GM23338 (cell line): ENCODE measurements at regions not wholly inside any gene's neighbourhood (a gene's known extent, or its start where the extent isn't known, plus 50 kb on each side); places are given as distances from the start of the nearest gene placed in this dataset.

Source experiments
- ATAC-seq: fragments of 200-7000 bp; cut with Tn5 transposase; 3 replicates; pipeline ENCODE4 v1.9.1; 2020
- DNase-seq: peaks from one replicate; pipeline ENCODE4 v3.0.0-alpha.2; 2015; ENCODE audit warnings: low spot score
- H2AFZ ChIP-seq: fragments of 200-600 bp; sonication (generic); 2 replicates; pipeline ENCODE4 v1.8.0; 2016; ENCODE audit warnings: antibody characterized with exemption, mild to moderate bottlenecking, moderate library complexity
- H3F3A ChIP-seq: fragments of 200-600 bp; sonication (generic); replicated peaks from 2 replicates; pipeline ENCODE4 v1.8.0; 2017; ENCODE audit warnings: antibody characterized with exemption, mixed run types, low read depth
- H3K27ac ChIP-seq: fragments of 200-600 bp; sonication (generic); 2 replicates; pipeline ENCODE4 v1.6.1; 2016; ENCODE audit warnings: low read depth
- H3K27me3 ChIP-seq: fragments of 200-600 bp; sonication (generic); 2 replicates; pipeline ENCODE4 v1.8.0; 2016; ENCODE audit warnings: mild to moderate bottlenecking, mixed run types, moderate library complexity; ENCODE audit not compliant: insufficient read depth
- H3K36me3 ChIP-seq: fragments of 200-600 bp; sonication (generic); 2 replicates; pipeline ENCODE4 v1.8.0; 2016; ENCODE audit warnings: mild to moderate bottlenecking; ENCODE audit not compliant: insufficient read depth
- H3K4me1 ChIP-seq: fragments of 200-600 bp; sonication (generic); 2 replicates; pipeline ENCODE4 v1.8.0; 2016; ENCODE audit warnings: mild to moderate bottlenecking, moderate library complexity; ENCODE audit not compliant: insufficient read depth
- H3K4me2 ChIP-seq: fragments of 200-600 bp; sonication (generic); 2 replicates; pipeline ENCODE4 v1.7.1; 2017; ENCODE audit warnings: mixed run types
- H3K4me3 ChIP-seq: fragments of 200-600 bp; sonication (generic); 2 replicates; pipeline ENCODE4 v1.6.1; 2016; ENCODE audit warnings: mixed run types
- H3K79me2 ChIP-seq: fragments of 200-600 bp; sonication (generic); replicated peaks from 2 replicates; pipeline ENCODE4 v1.8.0; 2017; ENCODE audit warnings: mild to moderate bottlenecking; ENCODE audit not compliant: insufficient read depth
- H3K9me2 ChIP-seq: fragments of 200-600 bp; sonication (generic); 2 replicates; pipeline ENCODE4 v1.8.0; 2017; ENCODE audit not compliant: insufficient read depth
- H4K20me1 ChIP-seq: fragments of 200-600 bp; sonication (generic); replicated peaks from 2 replicates; pipeline ENCODE4 v1.8.0; 2017; ENCODE audit warnings: mild to moderate bottlenecking; ENCODE audit not compliant: insufficient read depth
- H3K27ac Mint-ChIP-seq: 2 replicates; pipeline ENCODE4 v1.8.0; 2020; ENCODE audit warnings: inconsistent platforms, mild to moderate bottlenecking, moderate library complexity, mixed read lengths
- H3K27me3 Mint-ChIP-seq: 3 replicates; pipeline ENCODE4 v1.8.0; 2022; ENCODE audit warnings: low read depth, mild to moderate bottlenecking, moderate library complexity, mixed read lengths, inconsistent platforms; ENCODE audit not compliant: insufficient read depth, poor library complexity
- H3K36me3 Mint-ChIP-seq: 3 replicates; pipeline ENCODE4 v1.8.0; 2021; ENCODE audit warnings: low read depth, mild to moderate bottlenecking, inconsistent platforms, moderate library complexity, mixed read lengths
- H3K4me1 Mint-ChIP-seq: 3 replicates; pipeline ENCODE4 v1.8.0; 2020; ENCODE audit warnings: mild to moderate bottlenecking, inconsistent platforms, mixed read lengths
- H3K4me3 Mint-ChIP-seq: 3 replicates; pipeline ENCODE4 v1.8.0; 2021; ENCODE audit warnings: moderate library complexity, mild to moderate bottlenecking, inconsistent platforms, mixed read lengths
- H3K9me3 Mint-ChIP-seq: 3 replicates; pipeline ENCODE4 v1.8.0; 2020; ENCODE audit warnings: moderate library complexity, mild to moderate bottlenecking, inconsistent platforms, mixed read lengths
- CREB1 ChIP-seq: fragments of 250-450 bp; sonication (Bioruptor Pico); IDR thresholded peaks from 2 replicates; pipeline ENCODE4 v1.5.0; 2020; ENCODE audit warnings: low read depth, mild to moderate bottlenecking, moderate library complexity
- EZH2 ChIP-seq: fragments of 200-600 bp; sonication (generic); IDR thresholded peaks from one replicate; pipeline ENCODE4 v1.8.0; 2017; ENCODE audit warnings: antibody characterized with exemption, mild to moderate bottlenecking, low read depth; ENCODE audit not compliant: unreplicated experiment
- EZH2phosphoT487 ChIP-seq: fragments of 200-600 bp; sonication (generic); IDR thresholded peaks from one replicate; pipeline ENCODE4 v1.8.1; 2018; ENCODE audit warnings: antibody characterized with exemption; ENCODE audit not compliant: unreplicated experiment
- JUNB ChIP-seq: IDR thresholded peaks from one replicate; pipeline ENCODE4 v1.6.1; 2016; ENCODE audit warnings: antibody characterized with exemption; ENCODE audit not compliant: unreplicated experiment
- NANOG ChIP-seq: IDR thresholded peaks from 2 replicates; pipeline ENCODE4 v1.6.1; 2016; ENCODE audit warnings: antibody characterized with exemption, borderline replicate concordance
- POLR2AphosphoS5 ChIP-seq: IDR thresholded peaks from 2 replicates; pipeline ENCODE4 v1.6.1; 2016; ENCODE audit warnings: antibody characterized with exemption, low read depth
- STAT1 ChIP-seq: IDR thresholded peaks from one replicate; pipeline ENCODE4 v1.6.1; 2016; ENCODE audit warnings: antibody characterized with exemption; ENCODE audit not compliant: unreplicated experiment
- ZNF114 ChIP-seq: fragments of 250-450 bp; sonication (Bioruptor Pico); IDR thresholded peaks from 2 replicates; pipeline ENCODE4 v1.5.0; 2020; ENCODE audit warnings: mild to moderate bottlenecking, moderate library complexity
- ZNF331 ChIP-seq: fragments of 250-450 bp; sonication (Bioruptor Pico); IDR thresholded peaks from 2 replicates; pipeline ENCODE4 v1.5.0; 2020; ENCODE audit warnings: low read depth, mild to moderate bottlenecking, moderate library complexity
- TF ChIP-seq, protein P1 (sequence below): IDR thresholded peaks from one replicate; pipeline ENCODE4 v1.6.1; 2018; ENCODE audit warnings: antibody characterized with exemption; ENCODE audit not compliant: unreplicated experiment
- TF ChIP-seq, protein P2 (sequence below): IDR thresholded peaks from 2 replicates; pipeline ENCODE4 v1.6.1; 2016; ENCODE audit warnings: antibody characterized with exemption
- TF ChIP-seq, protein P3 (sequence below): fragments of 250-450 bp; sonication (Bioruptor Pico); IDR thresholded peaks from 2 replicates; pipeline ENCODE4 v1.5.0; 2020; ENCODE audit warnings: mild to moderate bottlenecking, moderate library complexity
- TF ChIP-seq, protein P4 (sequence below), 2 experiments: fragments of 200-600 bp in 1 of 2; sonication (generic) in 1 of 2; conservative IDR thresholded peaks; 2 replicates each; pipeline versions ENCODE4 v1.5.1 to v1.6.1; 2016 to 2017; ENCODE audit warnings: antibody characterized with exemption in 2 of 2, low read depth in 2 of 2, mild to moderate bottlenecking in 2 of 2, moderate library complexity in 1 of 2

DNA sequence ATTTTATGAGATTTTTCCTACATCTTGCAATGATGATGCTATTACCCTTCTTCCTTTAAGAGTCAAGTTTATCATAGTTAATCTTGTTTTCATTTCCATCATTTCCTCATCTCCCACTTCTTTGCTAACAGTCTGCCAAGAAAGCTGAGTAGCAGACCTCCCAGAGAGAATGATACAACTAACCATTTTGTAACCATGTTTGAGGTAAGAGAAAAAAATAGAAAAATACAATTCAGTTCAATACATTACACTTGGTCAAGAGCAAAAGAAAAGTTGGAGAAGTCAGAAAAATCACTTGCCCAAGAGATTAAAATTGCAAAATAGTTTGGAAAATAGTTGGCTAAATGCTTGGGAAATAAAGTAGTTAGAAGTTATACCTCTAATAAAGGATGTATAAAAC is 154.4 kb downstream of the ABCA8 start:
- TF ChIP-seq, protein P1, sequence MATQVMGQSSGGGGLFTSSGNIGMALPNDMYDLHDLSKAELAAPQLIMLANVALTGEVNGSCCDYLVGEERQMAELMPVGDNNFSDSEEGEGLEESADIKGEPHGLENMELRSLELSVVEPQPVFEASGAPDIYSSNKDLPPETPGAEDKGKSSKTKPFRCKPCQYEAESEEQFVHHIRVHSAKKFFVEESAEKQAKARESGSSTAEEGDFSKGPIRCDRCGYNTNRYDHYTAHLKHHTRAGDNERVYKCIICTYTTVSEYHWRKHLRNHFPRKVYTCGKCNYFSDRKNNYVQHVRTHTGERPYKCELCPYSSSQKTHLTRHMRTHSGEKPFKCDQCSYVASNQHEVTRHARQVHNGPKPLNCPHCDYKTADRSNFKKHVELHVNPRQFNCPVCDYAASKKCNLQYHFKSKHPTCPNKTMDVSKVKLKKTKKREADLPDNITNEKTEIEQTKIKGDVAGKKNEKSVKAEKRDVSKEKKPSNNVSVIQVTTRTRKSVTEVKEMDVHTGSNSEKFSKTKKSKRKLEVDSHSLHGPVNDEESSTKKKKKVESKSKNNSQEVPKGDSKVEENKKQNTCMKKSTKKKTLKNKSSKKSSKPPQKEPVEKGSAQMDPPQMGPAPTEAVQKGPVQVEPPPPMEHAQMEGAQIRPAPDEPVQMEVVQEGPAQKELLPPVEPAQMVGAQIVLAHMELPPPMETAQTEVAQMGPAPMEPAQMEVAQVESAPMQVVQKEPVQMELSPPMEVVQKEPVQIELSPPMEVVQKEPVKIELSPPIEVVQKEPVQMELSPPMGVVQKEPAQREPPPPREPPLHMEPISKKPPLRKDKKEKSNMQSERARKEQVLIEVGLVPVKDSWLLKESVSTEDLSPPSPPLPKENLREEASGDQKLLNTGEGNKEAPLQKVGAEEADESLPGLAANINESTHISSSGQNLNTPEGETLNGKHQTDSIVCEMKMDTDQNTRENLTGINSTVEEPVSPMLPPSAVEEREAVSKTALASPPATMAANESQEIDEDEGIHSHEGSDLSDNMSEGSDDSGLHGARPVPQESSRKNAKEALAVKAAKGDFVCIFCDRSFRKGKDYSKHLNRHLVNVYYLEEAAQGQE = no peak
- TF ChIP-seq, protein P2, sequence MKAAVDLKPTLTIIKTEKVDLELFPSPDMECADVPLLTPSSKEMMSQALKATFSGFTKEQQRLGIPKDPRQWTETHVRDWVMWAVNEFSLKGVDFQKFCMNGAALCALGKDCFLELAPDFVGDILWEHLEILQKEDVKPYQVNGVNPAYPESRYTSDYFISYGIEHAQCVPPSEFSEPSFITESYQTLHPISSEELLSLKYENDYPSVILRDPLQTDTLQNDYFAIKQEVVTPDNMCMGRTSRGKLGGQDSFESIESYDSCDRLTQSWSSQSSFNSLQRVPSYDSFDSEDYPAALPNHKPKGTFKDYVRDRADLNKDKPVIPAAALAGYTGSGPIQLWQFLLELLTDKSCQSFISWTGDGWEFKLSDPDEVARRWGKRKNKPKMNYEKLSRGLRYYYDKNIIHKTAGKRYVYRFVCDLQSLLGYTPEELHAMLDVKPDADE = no peak
- no peak for TF ChIP-seq POLR2AphosphoS5
- TF ChIP-seq JUNB = no peak
- no peak for TF ChIP-seq STAT1
- TF ChIP-seq, protein P3, sequence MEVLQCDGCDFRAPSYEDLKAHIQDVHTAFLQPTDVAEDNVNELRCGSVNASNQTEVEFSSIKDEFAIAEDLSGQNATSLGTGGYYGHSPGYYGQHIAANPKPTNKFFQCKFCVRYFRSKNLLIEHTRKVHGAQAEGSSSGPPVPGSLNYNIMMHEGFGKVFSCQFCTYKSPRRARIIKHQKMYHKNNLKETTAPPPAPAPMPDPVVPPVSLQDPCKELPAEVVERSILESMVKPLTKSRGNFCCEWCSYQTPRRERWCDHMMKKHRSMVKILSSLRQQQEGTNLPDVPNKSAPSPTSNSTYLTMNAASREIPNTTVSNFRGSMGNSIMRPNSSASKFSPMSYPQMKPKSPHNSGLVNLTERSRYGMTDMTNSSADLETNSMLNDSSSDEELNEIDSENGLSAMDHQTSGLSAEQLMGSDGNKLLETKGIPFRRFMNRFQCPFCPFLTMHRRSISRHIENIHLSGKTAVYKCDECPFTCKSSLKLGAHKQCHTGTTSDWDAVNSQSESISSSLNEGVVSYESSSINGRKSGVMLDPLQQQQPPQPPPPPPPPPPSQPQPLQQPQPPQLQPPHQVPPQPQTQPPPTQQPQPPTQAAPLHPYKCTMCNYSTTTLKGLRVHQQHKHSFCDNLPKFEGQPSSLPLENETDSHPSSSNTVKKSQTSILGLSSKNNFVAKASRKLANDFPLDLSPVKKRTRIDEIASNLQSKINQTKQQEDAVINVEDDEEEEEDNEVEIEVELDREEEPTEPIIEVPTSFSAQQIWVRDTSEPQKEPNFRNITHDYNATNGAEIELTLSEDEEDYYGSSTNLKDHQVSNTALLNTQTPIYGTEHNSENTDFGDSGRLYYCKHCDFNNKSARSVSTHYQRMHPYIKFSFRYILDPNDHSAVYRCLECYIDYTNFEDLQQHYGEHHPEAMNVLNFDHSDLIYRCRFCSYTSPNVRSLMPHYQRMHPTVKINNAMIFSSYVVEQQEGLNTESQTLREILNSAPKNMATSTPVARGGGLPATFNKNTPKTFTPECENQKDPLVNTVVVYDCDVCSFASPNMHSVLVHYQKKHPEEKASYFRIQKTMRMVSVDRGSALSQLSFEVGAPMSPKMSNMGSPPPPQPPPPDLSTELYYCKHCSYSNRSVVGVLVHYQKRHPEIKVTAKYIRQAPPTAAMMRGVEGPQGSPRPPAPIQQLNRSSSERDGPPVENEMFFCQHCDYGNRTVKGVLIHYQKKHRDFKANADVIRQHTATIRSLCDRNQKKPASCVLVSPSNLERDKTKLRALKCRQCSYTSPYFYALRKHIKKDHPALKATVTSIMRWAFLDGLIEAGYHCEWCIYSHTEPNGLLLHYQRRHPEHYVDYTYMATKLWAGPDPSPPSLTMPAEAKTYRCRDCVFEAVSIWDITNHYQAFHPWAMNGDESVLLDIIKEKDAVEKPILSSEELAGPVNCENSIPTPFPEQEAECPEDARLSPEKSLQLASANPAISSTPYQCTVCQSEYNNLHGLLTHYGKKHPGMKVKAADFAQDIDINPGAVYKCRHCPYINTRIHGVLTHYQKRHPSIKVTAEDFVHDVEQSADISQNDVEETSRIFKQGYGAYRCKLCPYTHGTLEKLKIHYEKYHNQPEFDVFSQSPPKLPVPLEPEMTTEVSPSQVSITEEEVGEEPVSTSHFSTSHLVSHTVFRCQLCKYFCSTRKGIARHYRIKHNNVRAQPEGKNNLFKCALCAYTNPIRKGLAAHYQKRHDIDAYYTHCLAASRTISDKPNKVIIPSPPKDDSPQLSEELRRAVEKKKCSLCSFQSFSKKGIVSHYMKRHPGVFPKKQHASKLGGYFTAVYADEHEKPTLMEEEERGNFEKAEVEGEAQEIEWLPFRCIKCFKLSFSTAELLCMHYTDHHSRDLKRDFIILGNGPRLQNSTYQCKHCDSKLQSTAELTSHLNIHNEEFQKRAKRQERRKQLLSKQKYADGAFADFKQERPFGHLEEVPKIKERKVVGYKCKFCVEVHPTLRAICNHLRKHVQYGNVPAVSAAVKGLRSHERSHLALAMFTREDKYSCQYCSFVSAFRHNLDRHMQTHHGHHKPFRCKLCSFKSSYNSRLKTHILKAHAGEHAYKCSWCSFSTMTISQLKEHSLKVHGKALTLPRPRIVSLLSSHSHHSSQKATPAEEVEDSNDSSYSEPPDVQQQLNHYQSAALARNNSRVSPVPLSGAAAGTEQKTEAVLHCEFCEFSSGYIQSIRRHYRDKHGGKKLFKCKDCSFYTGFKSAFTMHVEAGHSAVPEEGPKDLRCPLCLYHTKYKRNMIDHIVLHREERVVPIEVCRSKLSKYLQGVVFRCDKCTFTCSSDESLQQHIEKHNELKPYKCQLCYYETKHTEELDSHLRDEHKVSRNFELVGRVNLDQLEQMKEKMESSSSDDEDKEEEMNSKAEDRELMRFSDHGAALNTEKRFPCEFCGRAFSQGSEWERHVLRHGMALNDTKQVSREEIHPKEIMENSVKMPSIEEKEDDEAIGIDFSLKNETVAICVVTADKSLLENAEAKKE (CRISPR knock-in tag) = no peak
- TF ChIP-seq, protein P4, sequence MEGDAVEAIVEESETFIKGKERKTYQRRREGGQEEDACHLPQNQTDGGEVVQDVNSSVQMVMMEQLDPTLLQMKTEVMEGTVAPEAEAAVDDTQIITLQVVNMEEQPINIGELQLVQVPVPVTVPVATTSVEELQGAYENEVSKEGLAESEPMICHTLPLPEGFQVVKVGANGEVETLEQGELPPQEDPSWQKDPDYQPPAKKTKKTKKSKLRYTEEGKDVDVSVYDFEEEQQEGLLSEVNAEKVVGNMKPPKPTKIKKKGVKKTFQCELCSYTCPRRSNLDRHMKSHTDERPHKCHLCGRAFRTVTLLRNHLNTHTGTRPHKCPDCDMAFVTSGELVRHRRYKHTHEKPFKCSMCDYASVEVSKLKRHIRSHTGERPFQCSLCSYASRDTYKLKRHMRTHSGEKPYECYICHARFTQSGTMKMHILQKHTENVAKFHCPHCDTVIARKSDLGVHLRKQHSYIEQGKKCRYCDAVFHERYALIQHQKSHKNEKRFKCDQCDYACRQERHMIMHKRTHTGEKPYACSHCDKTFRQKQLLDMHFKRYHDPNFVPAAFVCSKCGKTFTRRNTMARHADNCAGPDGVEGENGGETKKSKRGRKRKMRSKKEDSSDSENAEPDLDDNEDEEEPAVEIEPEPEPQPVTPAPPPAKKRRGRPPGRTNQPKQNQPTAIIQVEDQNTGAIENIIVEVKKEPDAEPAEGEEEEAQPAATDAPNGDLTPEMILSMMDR (conservative IDR thresholded peaks at IDR 0.05; ENCODE audit: low read depth in 2 of 2) = no peak
- no peak for TF ChIP-seq EZH2phosphoT487
- TF ChIP-seq CREB1 (CRISPR knock-in tag) = no peak
- no peak for TF ChIP-seq ZNF114 (CRISPR knock-in tag)
- TF ChIP-seq ZNF331 (CRISPR knock-in tag) = no peak
- TF ChIP-seq NANOG = no peak
- no peak for TF ChIP-seq EZH2
- ATAC-seq (no peak), DNase-seq (no peak)
- no peak overlapping the region for H3K27ac ChIP-seq
- H3K36me3 Mint-ChIP-seq = peaks cover 3% of the 10 kb centered on the region; the same call in 2 of the 3 replicates
- H3K9me2 ChIP-seq = no peaks in the 10 kb centered on the region; the same call in 1 of the 2 replicates
- H3K4me3 Mint-ChIP-seq = no peak overlapping the region
- no peaks in the 10 kb centered on the region for H3F3A ChIP-seq
- peaks cover 19% of the 10 kb centered on the region for H3K9me3 Mint-ChIP-seq
- no peaks in the 10 kb centered on the region for H3K79me2 ChIP-seq
- peaks cover 9% of the 10 kb centered on the region for H3K27me3 Mint-ChIP-seq
- H3K4me1 Mint-ChIP-seq = no peaks in the 10 kb centered on the region
- H4K20me1 ChIP-seq = no peaks in the 10 kb centered on the region
- H3K4me3 ChIP-seq = no peak overlapping the region
- no peaks in the 10 kb centered on the region for H3K36me3 ChIP-seq
- no peak overlapping the region for H3K4me2 ChIP-seq
- H3K27me3 ChIP-seq = no peaks in the 10 kb centered on the region
- no peak overlapping the region for H2AFZ ChIP-seq
- no peaks in the 10 kb centered on the region for H3K4me1 ChIP-seq
- no peak overlapping the region for H3K27ac Mint-ChIP-seq
